Natural killer cell (primary cell): ENCODE measurements at regions not wholly inside any gene's neighbourhood (a gene's known extent, or its start where the extent isn't known, plus 50 kb on each side); places are given as distances from the start of the nearest gene placed in this dataset.

Experiments used
- ATAC-seq, 3 donors: fragments of 150-1000 bp in 2 of 3; fragments of 200-7000 bp in 1 of 3; cut with Tn5 transposase; 1 replicate in 1 of 3; 2 replicates in 2 of 3; pipeline ENCODE4 v1.10.0; 2021; ENCODE audit warnings: mild to moderate bottlenecking in 2 of 3, moderate library complexity in 2 of 3
- DNase-seq, 2 donors: peaks; one replicate each; pipeline versions ENCODE4 v3.0.0 to v3.0.0-alpha.2; 2013 to 2021; ENCODE audit warnings: mixed read lengths in 1 of 2
- H3K27ac ChIP-seq: one replicate; pipeline ENCODE4 v1.5.1; 2013; ENCODE audit warnings: mild to moderate bottlenecking, low read length
- H3K27me3 ChIP-seq: one replicate; pipeline ENCODE4 v1.6.1; 2013; ENCODE audit warnings: low read length; ENCODE audit not compliant: control insufficient read depth, insufficient read depth
- H3K36me3 ChIP-seq: one replicate; pipeline ENCODE4 v1.6.1; 2013; ENCODE audit warnings: low read length; ENCODE audit not compliant: control insufficient read depth, insufficient read depth
- H3K4me1 ChIP-seq: one replicate; pipeline ENCODE4 v1.6.1; 2013; ENCODE audit warnings: low read length; ENCODE audit not compliant: control insufficient read depth, insufficient read depth
- H3K4me3 ChIP-seq: one replicate; pipeline ENCODE4 v1.5.1; 2013; ENCODE audit warnings: low read length
- H3K9me3 ChIP-seq: one replicate; pipeline ENCODE4 v1.6.1; 2013; ENCODE audit warnings: low read length; ENCODE audit not compliant: control insufficient read depth, insufficient read depth
- H3K27ac Mint-ChIP-seq, 2 donors: one replicate each; pipeline ENCODE4 v1.8.0; 2022; ENCODE audit warnings: mild to moderate bottlenecking in 2 of 2, mixed read lengths in 2 of 2, moderate library complexity in 1 of 2
- H3K27me3 Mint-ChIP-seq, 2 donors: one replicate each; pipeline ENCODE4 v1.8.0; 2022; ENCODE audit warnings: low read depth in 2 of 2, mixed read lengths in 2 of 2
- H3K36me3 Mint-ChIP-seq: one replicate; pipeline ENCODE4 v1.8.0; 2022; ENCODE audit warnings: mixed read lengths
- H3K4me1 Mint-ChIP-seq, 2 donors: one replicate each; pipeline ENCODE4 v1.8.0; 2022; ENCODE audit warnings: mixed read lengths in 2 of 2
- H3K4me3 Mint-ChIP-seq: one replicate; pipeline ENCODE4 v1.8.0; 2022; ENCODE audit warnings: mild to moderate bottlenecking, moderate library complexity, mixed read lengths
- H3K9me3 Mint-ChIP-seq, 2 donors: one replicate each; pipeline ENCODE4 v1.8.0; 2022; ENCODE audit warnings: mixed read lengths in 2 of 2
- CTCF ChIP-seq: fragments of 200-600 bp; IDR thresholded peaks from one replicate; pipeline ENCODE4 v1.8.0; 2022; ENCODE audit warnings: antibody characterized with exemption
- WGBS: methylation state at CpG from one replicate; pipeline ENCODE4 v1.1.7; 2013; ENCODE audit warnings: missing lambda C conversion rate; ENCODE audit not compliant: insufficient coverage; 5-methylcytosine and 5-hydroxymethylcytosine counted together
- intact Hi-C: fragments of 100-400 bp; cut with micrococcal nuclease; formaldehyde crosslinking; loops from one replicate; pipeline ENCODE4 v1.14.2; 2022

GRCh38 chrX:137245183-137245582 lies 211.4 kb upstream of the GPR101 start:
- TF ChIP-seq CTCF: no peak
- ATAC-seq: no peak
- Mint-ChIP-seq H3K27ac (no peak overlapping the region), H3K9me3 (no peaks in the 10 kb centered on the region), H3K4me1 (no peaks in the 10 kb centered on the region), H3K4me3 (no peak overlapping the region), H3K27me3 (peaks cover 2 to 26% of the 10 kb centered on the region in 2 donors), H3K36me3 (no peaks in the 10 kb centered on the region)
- WGBS: 100% methylated on average over 1 of the region's 2 CpGs
- Histone ChIP-seq H3K9me3 (no peaks in the 10 kb centered on the region), H3K4me3 (no peak overlapping the region), H3K4me1 (no peaks in the 10 kb centered on the region), H3K27me3 (no peaks in the 10 kb centered on the region), H3K36me3 (no peaks in the 10 kb centered on the region), H3K27ac (no peak overlapping the region)
- no peak for DNase-seq
- intact Hi-C loops: no loop called here

GRCh38 chrX:137236837-137237236 lies 203.0 kb upstream of the GPR101 start:
- no peak overlapping the region for H3K27ac ChIP-seq
- no peak for TF ChIP-seq CTCF
- no peaks in the 10 kb centered on the region for H3K27me3 ChIP-seq
- H3K9me3 Mint-ChIP-seq: no peaks in the 10 kb centered on the region
- no peaks in the 10 kb centered on the region for H3K36me3 ChIP-seq
- no peaks in the 10 kb centered on the region for H3K4me1 Mint-ChIP-seq
- intact Hi-C loops: no loop called here
- no peak overlapping the region for H3K4me3 Mint-ChIP-seq
- DNase-seq: no peak
- no peaks in the 10 kb centered on the region for H3K36me3 Mint-ChIP-seq
- no peaks in the 10 kb centered on the region for H3K9me3 ChIP-seq
- ATAC-seq: no peak
- H3K27ac Mint-ChIP-seq: no peak overlapping the region
- no peak overlapping the region for H3K4me3 ChIP-seq
- H3K27me3 Mint-ChIP-seq: peaks cover 4 to 45% of the 10 kb centered on the region in 2 donors
- 97% methylated on average over 4 of the region's 4 CpGs for WGBS
- H3K4me1 ChIP-seq: no peaks in the 10 kb centered on the region

GRCh38 chrX:137234651-137235402 lies 201.0 kb upstream of the GPR101 start:
- H3K27me3 ChIP-seq: no peaks in the 10 kb centered on the region
- Mint-ChIP-seq H3K9me3 (no peaks in the 10 kb centered on the region), H3K27me3 (peaks cover 4 to 41% of the 10 kb centered on the region in 2 donors), H3K4me3 (no peak overlapping the region), H3K4me1 (no peaks in the 10 kb centered on the region), H3K27ac (no peak overlapping the region), H3K36me3 (no peaks in the 10 kb centered on the region)
- TF ChIP-seq CTCF: no peak
- ATAC-seq (no peak), DNase-seq (peak in 1 of 2 donors; percentile 36)
- no peaks in the 10 kb centered on the region for H3K9me3 ChIP-seq
- H3K27ac ChIP-seq: no peak overlapping the region
- 0% methylated on average over 3 of the region's 6 CpGs for WGBS
- intact Hi-C loops: no loop called here
- no peaks in the 10 kb centered on the region for H3K36me3 ChIP-seq
- H3K4me3 ChIP-seq: no peak overlapping the region
- H3K4me1 ChIP-seq: no peaks in the 10 kb centered on the region

- intact Hi-C loops: no loop called here
- no peaks in the 10 kb centered on the region for H3K9me3 Mint-ChIP-seq
- no peak for DNase-seq
- Histone ChIP-seq H3K9me3 (no peaks in the 10 kb centered on the region), H3K4me3 (no peak overlapping the region), H3K27ac (no peak overlapping the region), H3K27me3 (no peaks in the 10 kb centered on the region), H3K4me1 (no peaks in the 10 kb centered on the region), H3K36me3 (no peaks in the 10 kb centered on the region)
- TF ChIP-seq CTCF: no peak
- ATAC-seq: no peak
- H3K4me1 Mint-ChIP-seq: no peaks in the 10 kb centered on the region
- H3K4me3 Mint-ChIP-seq: no peak overlapping the region
- peaks cover 0 to 35% of the 10 kb centered on the region in 2 donors for H3K27me3 Mint-ChIP-seq
- H3K36me3 Mint-ChIP-seq: no peaks in the 10 kb centered on the region
- H3K27ac Mint-ChIP-seq: no peak overlapping the region
- 90% methylated on average over 3 of the region's 3 CpGs for WGBS
Observed at GRCh38 chrX:137233478-137233877, 199.7 kb upstream of the GPR101 start.
